AG09319 (cell line): ENCODE measurements at regions not wholly inside any gene's neighbourhood (a gene's known extent, or its start where the extent isn't known, plus 50 kb on each side); places are given as distances from the start of the nearest gene placed in this dataset.

ENCODE experiments used
- DNase-seq: peaks from one replicate; pipeline ENCODE4 v3.0.0-alpha.2; 2010; ENCODE audit warnings: low read depth; ENCODE audit errors: extremely low read depth
- TF ChIP-seq, protein P1 (sequence below): IDR thresholded peaks from 2 replicates; pipeline ENCODE4 v1.5.1; 2011; ENCODE audit warnings: low read depth, mild to moderate bottlenecking, inconsistent platforms, low read length, moderate library complexity

- TF ChIP-seq, protein P1, sequence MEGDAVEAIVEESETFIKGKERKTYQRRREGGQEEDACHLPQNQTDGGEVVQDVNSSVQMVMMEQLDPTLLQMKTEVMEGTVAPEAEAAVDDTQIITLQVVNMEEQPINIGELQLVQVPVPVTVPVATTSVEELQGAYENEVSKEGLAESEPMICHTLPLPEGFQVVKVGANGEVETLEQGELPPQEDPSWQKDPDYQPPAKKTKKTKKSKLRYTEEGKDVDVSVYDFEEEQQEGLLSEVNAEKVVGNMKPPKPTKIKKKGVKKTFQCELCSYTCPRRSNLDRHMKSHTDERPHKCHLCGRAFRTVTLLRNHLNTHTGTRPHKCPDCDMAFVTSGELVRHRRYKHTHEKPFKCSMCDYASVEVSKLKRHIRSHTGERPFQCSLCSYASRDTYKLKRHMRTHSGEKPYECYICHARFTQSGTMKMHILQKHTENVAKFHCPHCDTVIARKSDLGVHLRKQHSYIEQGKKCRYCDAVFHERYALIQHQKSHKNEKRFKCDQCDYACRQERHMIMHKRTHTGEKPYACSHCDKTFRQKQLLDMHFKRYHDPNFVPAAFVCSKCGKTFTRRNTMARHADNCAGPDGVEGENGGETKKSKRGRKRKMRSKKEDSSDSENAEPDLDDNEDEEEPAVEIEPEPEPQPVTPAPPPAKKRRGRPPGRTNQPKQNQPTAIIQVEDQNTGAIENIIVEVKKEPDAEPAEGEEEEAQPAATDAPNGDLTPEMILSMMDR: no peak
- DNase-seq: no peak
Measured at GRCh38 chr13:97111756-97112155, 110.4 kb upstream of the MBNL2 start.

DNA sequence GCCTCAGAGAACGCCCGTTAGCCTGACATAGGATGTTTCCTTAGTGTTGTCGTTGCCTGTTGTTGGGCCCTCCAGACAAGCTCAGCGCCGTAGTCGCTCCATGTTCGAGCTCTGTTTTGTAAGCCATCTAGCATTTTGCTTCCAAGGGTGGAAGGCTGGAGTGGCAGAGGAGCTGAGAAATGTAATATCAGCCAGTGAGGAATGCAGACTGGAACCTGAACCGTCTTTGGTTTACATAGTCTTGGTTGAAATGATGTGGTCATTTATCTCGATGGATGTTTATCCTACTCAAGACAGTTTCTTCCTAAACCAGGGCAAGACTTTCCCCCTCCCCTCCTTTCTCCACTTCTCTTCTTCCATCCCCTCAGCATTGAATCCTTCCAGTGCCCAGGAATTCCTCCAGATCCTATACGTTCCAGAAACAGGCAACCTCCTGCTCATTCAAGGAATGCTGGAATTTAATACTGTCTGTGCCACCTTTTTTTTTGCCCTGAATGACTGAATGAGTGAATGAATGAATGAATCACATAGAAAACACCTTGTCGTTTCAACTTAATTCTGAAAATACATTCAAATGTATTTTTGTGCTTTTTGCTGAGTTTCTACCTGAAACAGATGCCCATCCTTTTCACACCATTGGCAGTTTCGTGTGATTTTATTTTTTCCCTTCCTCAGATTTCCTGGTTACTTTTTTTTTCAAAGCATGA, 109.5 kb upstream of the MBNL2 start:
- TF ChIP-seq, protein P1: no peak
- DNase-seq: no peak

GRCh38 chr13:97113231-97114001, 108.7 kb upstream of the MBNL2 start:
- TF ChIP-seq, protein P1: no peak
- DNase-seq: no peak

GRCh38 chr13:97114651-97115050, 107.5 kb upstream of the MBNL2 start:
- TF ChIP-seq, protein P1: no peak
- DNase-seq: no peak

GRCh38 chr13:97116754-97117153, 105.4 kb upstream of the MBNL2 start:
- TF ChIP-seq, protein P1: no peak
- no peak for DNase-seq

GRCh38 chr13:97117388-97117910, 104.7 kb upstream of the MBNL2 start:
- TF ChIP-seq, protein P1: no peak
- DNase-seq: no peak

DNA sequence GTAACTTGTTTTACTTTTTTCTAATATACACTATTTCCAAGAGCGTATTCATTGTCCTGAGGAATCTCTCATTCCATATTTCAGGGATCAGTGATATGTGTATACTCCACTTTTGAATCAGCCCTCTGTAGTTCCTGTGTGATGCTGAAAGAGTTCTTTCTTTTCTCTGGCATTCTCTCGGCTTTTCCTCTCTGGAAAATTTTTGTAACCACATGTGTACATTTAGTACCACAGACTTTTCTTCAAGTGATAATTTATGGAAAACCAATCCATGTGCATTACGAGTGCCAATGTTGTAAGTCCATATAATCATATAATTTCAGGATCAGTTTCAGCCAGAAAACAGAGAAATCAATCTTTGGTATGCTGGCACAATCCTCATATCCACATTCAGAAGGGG, 102.2 kb upstream of the MBNL2 start:
- TF ChIP-seq, protein P1: no peak
- no peak for DNase-seq
